PC-9 (cell line): ENCODE measurements at regions not wholly inside any gene's neighbourhood (a gene's known extent, or its start where the extent isn't known, plus 50 kb on each side); places are given as distances from the start of the nearest gene placed in this dataset.

Experiments
- EZH2 ChIP-seq: fragments of 200-600 bp; sonication (generic); IDR thresholded peaks from 2 replicates; pipeline ENCODE4 v1.8.0; 2017; ENCODE audit warnings: antibody characterized with exemption, low read depth
- TF ChIP-seq, protein P1 (sequence below): fragments of 200-600 bp; sonication (generic); conservative IDR thresholded peaks from 2 replicates; pipeline ENCODE4 v1.6.1; 2017; ENCODE audit warnings: mixed run types, antibody characterized with exemption, mild to moderate bottlenecking, moderate library complexity

DNA sequence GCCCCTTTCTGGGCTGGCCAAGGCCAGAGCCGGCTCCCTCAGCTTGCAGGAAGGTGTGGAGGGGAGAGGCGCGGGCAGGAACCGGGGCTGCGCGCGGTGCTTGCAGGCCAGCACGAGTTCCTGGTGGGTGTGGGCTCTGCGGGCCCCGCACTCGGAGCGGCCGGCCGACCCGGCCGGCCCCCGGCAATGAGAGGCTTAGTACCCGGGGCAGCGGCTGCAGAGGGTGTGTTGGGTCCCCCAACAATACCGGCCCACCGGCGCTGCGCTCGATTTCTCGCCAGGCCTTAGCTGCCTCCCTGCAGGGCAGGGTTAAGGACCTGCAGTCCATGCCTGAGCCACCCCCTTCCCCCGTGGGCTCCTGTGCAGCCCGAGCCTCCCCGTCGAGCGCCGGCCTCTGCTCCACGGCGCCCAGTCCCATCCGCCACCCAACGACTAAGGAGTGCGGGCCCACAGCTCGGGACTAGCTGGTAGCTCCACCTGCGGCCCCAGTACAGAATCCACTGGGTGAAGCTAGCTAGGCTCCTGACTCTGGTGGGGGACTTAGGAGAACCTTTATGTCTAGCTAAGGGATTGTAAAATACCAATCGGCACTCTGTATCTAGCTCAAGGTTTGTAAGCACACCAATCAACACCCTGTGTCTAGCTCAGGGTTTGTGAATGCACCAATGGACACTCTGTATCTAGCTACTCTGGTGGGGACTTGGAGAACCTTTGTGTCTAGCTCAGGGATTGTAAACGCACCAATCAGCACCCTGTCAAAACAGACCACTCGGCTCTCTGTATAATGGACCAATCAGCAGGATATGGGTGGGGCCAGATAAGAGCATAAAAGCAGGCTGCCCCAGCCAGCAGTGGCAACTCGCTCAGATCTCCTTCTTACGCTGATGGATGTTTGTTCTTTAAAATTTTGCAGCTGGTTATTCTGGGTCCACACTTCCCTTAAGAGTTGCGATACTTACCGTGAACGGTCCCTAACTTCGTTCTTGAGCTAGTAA, 167.4 kb upstream of the RREB1 start:
- TF ChIP-seq, protein P1, sequence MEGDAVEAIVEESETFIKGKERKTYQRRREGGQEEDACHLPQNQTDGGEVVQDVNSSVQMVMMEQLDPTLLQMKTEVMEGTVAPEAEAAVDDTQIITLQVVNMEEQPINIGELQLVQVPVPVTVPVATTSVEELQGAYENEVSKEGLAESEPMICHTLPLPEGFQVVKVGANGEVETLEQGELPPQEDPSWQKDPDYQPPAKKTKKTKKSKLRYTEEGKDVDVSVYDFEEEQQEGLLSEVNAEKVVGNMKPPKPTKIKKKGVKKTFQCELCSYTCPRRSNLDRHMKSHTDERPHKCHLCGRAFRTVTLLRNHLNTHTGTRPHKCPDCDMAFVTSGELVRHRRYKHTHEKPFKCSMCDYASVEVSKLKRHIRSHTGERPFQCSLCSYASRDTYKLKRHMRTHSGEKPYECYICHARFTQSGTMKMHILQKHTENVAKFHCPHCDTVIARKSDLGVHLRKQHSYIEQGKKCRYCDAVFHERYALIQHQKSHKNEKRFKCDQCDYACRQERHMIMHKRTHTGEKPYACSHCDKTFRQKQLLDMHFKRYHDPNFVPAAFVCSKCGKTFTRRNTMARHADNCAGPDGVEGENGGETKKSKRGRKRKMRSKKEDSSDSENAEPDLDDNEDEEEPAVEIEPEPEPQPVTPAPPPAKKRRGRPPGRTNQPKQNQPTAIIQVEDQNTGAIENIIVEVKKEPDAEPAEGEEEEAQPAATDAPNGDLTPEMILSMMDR = no peak
- TF ChIP-seq EZH2 = no peak
